Endometrium (tissue), 2 donors: ENCODE measurements at regions not wholly inside any gene's neighbourhood (a gene's known extent, or its start where the extent isn't known, plus 50 kb on each side); places are given as distances from the start of the nearest gene placed in this dataset.

Experiments
- FAIRE-seq: peaks from 2 replicates; lab custom pipeline; 2012; peaks lifted over from hg19 to GRCh38; lab: Jason Lieb, UNC
- donor health status: control.
- donor health status: control.

- no peak for FAIRE-seq
These were observed 556.1 kb upstream of the TENM3 start for GRCh38 chr4:181687116-181687515.

- FAIRE-seq, result no peak
These were observed 554.8 kb upstream of the TENM3 start for GRCh38 chr4:181688432-181688831.

- no peak for FAIRE-seq
These were observed 554.3 kb upstream of the TENM3 start for GRCh38 chr4:181688872-181689271.

- no peak for FAIRE-seq
These were observed 552.7 kb upstream of the TENM3 start for GRCh38 chr4:181690498-181690897.

- no peak for FAIRE-seq
These were observed 550.2 kb upstream of the TENM3 start for GRCh38 chr4:181692965-181693364.

GRCh38 chr4:181693517-181693916, 549.7 kb upstream of the TENM3 start:
- FAIRE-seq, result no peak

- no peak for FAIRE-seq
These were observed 545.0 kb upstream of the TENM3 start for GRCh38 chr4:181698221-181698620.

GRCh38 chr4:181701214-181701613, 542.0 kb upstream of the TENM3 start:
- FAIRE-seq, result no peak

GRCh38 chr4:181701894-181702293, 541.3 kb upstream of the TENM3 start:
- no peak for FAIRE-seq

GRCh38 chr4:181702864-181703495, 540.2 kb upstream of the TENM3 start:
- FAIRE-seq, result no peak

- no peak for FAIRE-seq
These were observed 533.1 kb upstream of the TENM3 start for GRCh38 chr4:181710143-181710542.

- no peak for FAIRE-seq
These were observed 531.8 kb upstream of the TENM3 start for GRCh38 chr4:181711387-181711786.

GRCh38 chr4:181728305-181728966, 514.8 kb upstream of the TENM3 start:
- FAIRE-seq, result no peak

- no peak for FAIRE-seq
These were observed 511.3 kb upstream of the TENM3 start for GRCh38 chr4:181731900-181732299.

- no peak for FAIRE-seq
These were observed 505.5 kb upstream of the TENM3 start for GRCh38 chr4:181737744-181738143.

- no peak for FAIRE-seq
These were observed 504.2 kb upstream of the TENM3 start for GRCh38 chr4:181739031-181739430.

- no peak for FAIRE-seq
These were observed 501.7 kb upstream of the TENM3 start for GRCh38 chr4:181741513-181741912.

- no peak for FAIRE-seq
These were observed 497.1 kb upstream of the TENM3 start for GRCh38 chr4:181745933-181746625.

- no peak for FAIRE-seq
These were observed 494.6 kb upstream of the TENM3 start for GRCh38 chr4:181748581-181748980.

GRCh38 chr4:181752516-181752915, 490.7 kb upstream of the TENM3 start:
- FAIRE-seq, result no peak

GRCh38 chr4:181753207-181753606, 490.0 kb upstream of the TENM3 start:
- FAIRE-seq, result no peak

GRCh38 chr4:181755846-181756245, 487.4 kb upstream of the TENM3 start:
- no peak for FAIRE-seq

- FAIRE-seq, result no peak
These were observed 486.6 kb upstream of the TENM3 start for GRCh38 chr4:181756451-181757095.
